HEK293T (cell line): ENCODE measurements at regions not wholly inside any gene's neighbourhood (a gene's known extent, or its start where the extent isn't known, plus 50 kb on each side); places are given as distances from the start of the nearest gene placed in this dataset.

Experiments
- CTCF ChIA-PET: fragments of 350-600 bp; formaldehyde crosslinking; extraction: SDS; loops from one replicate; lab custom pipeline; 2021; ENCODE audit warnings: antibody characterized with exemption, inconsistent platforms; lab: Yijun Ruan, JAX
- POLR2A ChIA-PET: fragments of 350-600 bp; formaldehyde crosslinking; extraction: SDS; loops from one replicate; lab custom pipeline; 2020; ENCODE audit warnings: antibody characterized with exemption, inconsistent platforms; lab: Yijun Ruan, JAX
- DNase-seq: peaks from one replicate; pipeline ENCODE4 v3.0.0; 2012; ENCODE audit warnings: mixed read lengths; ENCODE audit errors: extremely low spot score
- ARNT ChIP-seq: fragments of 450-650 bp; IDR thresholded peaks from 2 replicates; pipeline ENCODE4 v1.6.1; 2017; ENCODE audit warnings: mild to moderate bottlenecking
- BHLHE40 ChIP-seq: fragments of 450-650 bp; IDR thresholded peaks from 2 replicates; pipeline ENCODE4 v1.6.1; 2016; ENCODE audit warnings: mild to moderate bottlenecking, moderate library complexity, borderline replicate concordance
- CTBP1 ChIP-seq: fragments of 450-650 bp; IDR thresholded peaks from 2 replicates; pipeline ENCODE4 v1.6.1; 2016; ENCODE audit warnings: borderline replicate concordance
- ELF4 ChIP-seq: fragments of 450-650 bp; IDR thresholded peaks from 2 replicates; pipeline ENCODE4 v1.6.1; 2017; ENCODE audit warnings: antibody characterized with exemption
- FOXA1 ChIP-seq: fragments of 450-650 bp; IDR thresholded peaks from 2 replicates; pipeline ENCODE4 v1.6.1; 2016; ENCODE audit warnings: mild to moderate bottlenecking
- FOXK2 ChIP-seq: fragments of 450-650 bp; IDR thresholded peaks from 2 replicates; pipeline ENCODE4 v1.6.1; 2016; ENCODE audit warnings: mild to moderate bottlenecking
- FOXM1 ChIP-seq: fragments of 450-650 bp; IDR thresholded peaks from 2 replicates; pipeline ENCODE4 v1.6.1; 2017; ENCODE audit warnings: mild to moderate bottlenecking, borderline replicate concordance
- HDGF ChIP-seq: fragments of 450-650 bp; IDR thresholded peaks from 2 replicates; pipeline ENCODE4 v1.6.1; 2017; ENCODE audit warnings: antibody characterized with exemption, borderline replicate concordance
- L3MBTL2 ChIP-seq: fragments of 450-650 bp; conservative IDR thresholded peaks from 2 replicates; pipeline ENCODE4 v1.6.1; 2016; ENCODE audit warnings: mild to moderate bottlenecking
- LEF1 ChIP-seq: fragments of 450-650 bp; IDR thresholded peaks from 2 replicates; pipeline ENCODE4 v1.6.1; 2017; ENCODE audit warnings: mild to moderate bottlenecking, borderline replicate concordance
- NFRKB ChIP-seq: fragments of 450-650 bp; IDR thresholded peaks from 2 replicates; pipeline ENCODE4 v1.6.1; 2016; ENCODE audit warnings: mild to moderate bottlenecking, moderate library complexity
- PKNOX1 ChIP-seq: fragments of 450-650 bp; IDR thresholded peaks from 2 replicates; pipeline ENCODE4 v1.6.1; 2016
- SP1 ChIP-seq: fragments of 450-650 bp; IDR thresholded peaks from 2 replicates; pipeline ENCODE4 v1.6.1; 2017
- SUZ12 ChIP-seq: fragments of 450-650 bp; IDR thresholded peaks from 2 replicates; pipeline ENCODE4 v1.6.1; 2016; ENCODE audit warnings: mild to moderate bottlenecking
- TARDBP ChIP-seq: fragments of 450-650 bp; IDR thresholded peaks from 2 replicates; pipeline ENCODE4 v1.6.1; 2016
- ZNF384 ChIP-seq: fragments of 450-650 bp; IDR thresholded peaks from 2 replicates; pipeline ENCODE4 v1.6.1; 2016

- CTCF ChIA-PET = no interaction called here
- TF ChIP-seq L3MBTL2 = no peak
- TF ChIP-seq ELF4 = no peak
- no peak for TF ChIP-seq FOXK2
- no peak for TF ChIP-seq SP1
- no peak for TF ChIP-seq CTBP1
- no peak for TF ChIP-seq FOXM1
- no peak for TF ChIP-seq ZNF384
- no peak for TF ChIP-seq HDGF
- no peak for TF ChIP-seq PKNOX1
- no peak for TF ChIP-seq ARNT
- no peak for TF ChIP-seq NFRKB
- TF ChIP-seq FOXA1 = no peak
- TF ChIP-seq LEF1 = no peak
- TF ChIP-seq BHLHE40 = no peak
- TF ChIP-seq SUZ12 = no peak
- no peak for TF ChIP-seq TARDBP
- DNase-seq = no peak
- POLR2A ChIA-PET = no interaction called here
These were observed 236.2 kb upstream of the KAZN start for GRCh38 chr1:14362331-14362730.

- ChIA-PET CTCF (interaction anchor here (0.6 kb wide), 1 partner anchor 860 kb away, joined by 3 read pairs; no protein-coding TSS in a partner anchor), POLR2A (no interaction called here)
- no peak for DNase-seq
- TF ChIP-seq FOXM1 (no peak), HDGF (no peak), TARDBP (no peak), NFRKB (no peak), LEF1 (no peak), BHLHE40 (no peak), FOXA1 (no peak), CTBP1 (no peak), FOXK2 (no peak), PKNOX1 (no peak)
These were observed 235.4 kb upstream of the KAZN start for GRCh38 chr1:14363036-14363590.

- TF ChIP-seq L3MBTL2 (no peak), SUZ12 (no peak), LEF1 (no peak), CTBP1 (no peak), HDGF (no peak), FOXM1 (no peak), ELF4 (no peak), NFRKB (no peak), FOXK2 (no peak), ARNT (no peak), BHLHE40 (no peak), FOXA1 (no peak), SP1 (no peak), PKNOX1 (no peak)
- POLR2A ChIA-PET = no interaction called here
- DNase-seq = no peak
- CTCF ChIA-PET = no interaction called here
These were observed 234.6 kb upstream of the KAZN start for GRCh38 chr1:14363707-14364413.

- ChIA-PET POLR2A (no interaction called here), CTCF (no interaction called here)
- DNase-seq = no peak
- TF ChIP-seq L3MBTL2 (no peak), HDGF (no peak), CTBP1 (no peak), FOXA1 (no peak)
These were observed 233.0 kb upstream of the KAZN start for GRCh38 chr1:14365301-14365988.

- TF ChIP-seq PKNOX1 (no peak), FOXK2 (no peak), L3MBTL2 (no peak), FOXM1 (no peak), ARNT (no peak), ELF4 (no peak), NFRKB (no peak), SUZ12 (no peak), BHLHE40 (no peak), CTBP1 (no peak)
- POLR2A ChIA-PET = no interaction called here
- CTCF ChIA-PET = interaction anchor here (0.6 kb wide), 1 partner anchor 8 kb away, joined by 3 read pairs; no protein-coding TSS in a partner anchor
- peak; percentile 49 for DNase-seq
These were observed 232.1 kb upstream of the KAZN start for GRCh38 chr1:14366091-14367018.
